H1 (cell line): ENCODE measurements at regions not wholly inside any gene's neighbourhood (a gene's known extent, or its start where the extent isn't known, plus 50 kb on each side); places are given as distances from the start of the nearest gene placed in this dataset.

Source experiments
- CTCF ChIA-PET: fragments of 300-600 bp; sonication (Branson Sonifier 250); formaldehyde crosslinking; loops from one replicate; lab custom pipeline; 2021; ENCODE audit not compliant: partially characterized antibody; lab: Charles Lee
- POLR2A ChIA-PET: fragments of 300-600 bp; sonication (Branson Sonifier 250); formaldehyde crosslinking; loops from one replicate; lab custom pipeline; 2021; ENCODE audit warnings: inconsistent platforms; ENCODE audit not compliant: partially characterized antibody; lab: Charles Lee
- DNase-seq, 2 experiments: peaks; one replicate each; pipeline versions ENCODE4 v3.0.0 to v3.0.0-alpha.2; 2010 to 2022; ENCODE audit warnings: low spot score in 2 of 2, low read depth in 1 of 2, mixed read lengths in 1 of 2
- FAIRE-seq: peaks from 2 replicates; lab custom pipeline; 2011; peaks lifted over from hg19 to GRCh38; lab: Jason Lieb, UNC
- H2AFZ ChIP-seq: 2 replicates; pipeline ENCODE4 v1.8.1; 2012; ENCODE audit warnings: low read length, inconsistent platforms
- H2AK5ac ChIP-seq: 2 replicates; pipeline ENCODE4 v1.6.1; 2013; ENCODE audit warnings: low read depth, low read length
- H2BK120ac ChIP-seq: replicated peaks from 2 replicates; pipeline ENCODE3; 2013; ENCODE audit warnings: low read depth, low read length, inconsistent platforms
- H2BK12ac ChIP-seq: 2 replicates; pipeline ENCODE4 v1.6.1; 2013; ENCODE audit warnings: low read depth, low read length
- H2BK15ac ChIP-seq: 2 replicates; pipeline ENCODE4 v1.6.1; 2013; ENCODE audit warnings: low read length
- H2BK20ac ChIP-seq: 2 replicates; pipeline ENCODE4 v1.6.1; 2013; ENCODE audit warnings: low read length
- H2BK5ac ChIP-seq: 2 replicates; pipeline ENCODE4 v1.6.1; 2013; ENCODE audit warnings: low read depth, low read length
- H3K14ac ChIP-seq: 2 replicates; pipeline ENCODE4 v1.6.1; 2013; ENCODE audit warnings: inconsistent platforms; ENCODE audit not compliant: insufficient read length
- H3K18ac ChIP-seq: 2 replicates; pipeline ENCODE4 v1.6.1; 2013; ENCODE audit warnings: low read length; ENCODE audit errors: extremely low read depth
- H3K23ac ChIP-seq: 2 replicates; pipeline ENCODE4 v1.6.1; 2013; ENCODE audit warnings: inconsistent platforms; ENCODE audit not compliant: insufficient read length
- H3K23me2 ChIP-seq: 2 replicates; pipeline ENCODE4 v1.6.1; 2013; ENCODE audit warnings: low read depth, low read length
- H3K27ac ChIP-seq: 2 replicates; pipeline ENCODE4 v1.6.1; 2011; ENCODE audit warnings: low read depth, low read length, inconsistent platforms
- H3K27me3 ChIP-seq, 4 experiments: replicated peaks in 1 of 4; 1 replicate in 1 of 4; 2 replicates in 3 of 4; pipeline versions ENCODE4 v1.6.1 to v1.8.1; 2011 to 2013; ENCODE audit warnings: low read length in 3 of 4, mild to moderate bottlenecking in 3 of 4, inconsistent platforms in 2 of 4, mixed read lengths in 2 of 4, moderate library complexity in 1 of 4; ENCODE audit not compliant: control insufficient read depth in 3 of 4, insufficient read depth in 3 of 4; ENCODE audit errors: extremely low read depth in 1 of 4
- H3K36me3 ChIP-seq, 4 experiments: 2 replicates each; pipeline versions ENCODE4 v1.6.1 to v1.8.1; 2011 to 2013; ENCODE audit warnings: mild to moderate bottlenecking in 4 of 4, low read length in 3 of 4, moderate library complexity in 2 of 4, control low read depth in 1 of 4, inconsistent platforms in 1 of 4; ENCODE audit not compliant: insufficient read depth in 4 of 4, control insufficient read depth in 2 of 4
- H3K4ac ChIP-seq: replicated peaks from 2 replicates; pipeline ENCODE3; 2013; ENCODE audit warnings: low read length, low read depth, mixed read lengths, inconsistent platforms; ENCODE audit not compliant: insufficient read length
- H3K4me1 ChIP-seq, 4 experiments: replicated peaks in 1 of 4; 1 replicate in 1 of 4; 2 replicates in 3 of 4; pipeline versions ENCODE4 v1.6.1 to v1.8.1; 2011 to 2013; ENCODE audit warnings: low read length in 3 of 4, inconsistent platforms in 2 of 4, mixed read lengths in 1 of 4; ENCODE audit not compliant: insufficient read depth in 4 of 4, control insufficient read depth in 3 of 4
- H3K4me2 ChIP-seq, 2 experiments: 2 replicates each; pipeline versions ENCODE4 v1.6.1 to v1.8.1; 2011 to 2013; ENCODE audit warnings: low read depth in 2 of 2, low read length in 2 of 2, control low read depth in 1 of 2, inconsistent platforms in 1 of 2, mild to moderate bottlenecking in 1 of 2; ENCODE audit not compliant: insufficient read depth in 1 of 2
- H3K4me3 ChIP-seq, 4 experiments: fragments of 200-600, 300-600 bp in 1 of 4; sonication (generic), shearing (Covaris generic), sonication (Bioruptor Twin) in 1 of 4; 2 replicates each; pipeline versions ENCODE4 v1.5.1 to v1.8.1; 2011 to 2016; ENCODE audit warnings: low read length in 4 of 4, low read depth in 3 of 4, control low read depth in 2 of 4, inconsistent platforms in 2 of 4, mild to moderate bottlenecking in 2 of 4, mixed read lengths in 1 of 4, moderate library complexity in 1 of 4; ENCODE audit not compliant: insufficient read depth in 2 of 4; ENCODE audit errors: extremely low read depth in 1 of 4
- H3K56ac ChIP-seq: replicated peaks from 2 replicates; pipeline ENCODE3; 2013; ENCODE audit warnings: low read depth, mild to moderate bottlenecking, mixed read lengths, low read length, inconsistent platforms; ENCODE audit not compliant: insufficient read length
- H3K79me1 ChIP-seq: 2 replicates; pipeline ENCODE4 v1.6.1; 2013; ENCODE audit warnings: low read depth, low read length, control low read depth
- H3K79me2 ChIP-seq, 2 experiments: 2 replicates each; pipeline versions ENCODE4 v1.6.1 to v1.8.1; 2012 to 2013; ENCODE audit warnings: low read length in 2 of 2, mild to moderate bottlenecking in 2 of 2, inconsistent platforms in 1 of 2; ENCODE audit not compliant: insufficient read depth in 2 of 2, control insufficient read depth in 1 of 2
- H3K9ac ChIP-seq, 4 experiments: replicated peaks in 1 of 4; 1 replicate in 1 of 4; 2 replicates in 3 of 4; pipeline versions ENCODE4 v1.6.1 to v1.8.1; 2011 to 2013; ENCODE audit warnings: low read depth in 3 of 4, low read length in 3 of 4, control low read depth in 2 of 4, mild to moderate bottlenecking in 2 of 4, moderate library complexity in 2 of 4, inconsistent platforms in 1 of 4; ENCODE audit errors: extremely low read depth in 1 of 4
- H3K9me3 ChIP-seq, 2 experiments: 2 replicates each; pipeline versions ENCODE4 v1.6.1 to v1.8.1; 2012 to 2013; ENCODE audit warnings: mild to moderate bottlenecking in 2 of 2, moderate library complexity in 2 of 2, control low read depth in 1 of 2, inconsistent platforms in 1 of 2, low read depth in 1 of 2, low read length in 1 of 2, mixed read lengths in 1 of 2; ENCODE audit not compliant: insufficient read depth in 2 of 2
- H4K20me1 ChIP-seq, 2 experiments: replicated peaks in 1 of 2; 2 replicates each; pipeline versions ENCODE3 to v1.8.1; 2011 to 2013; ENCODE audit warnings: inconsistent platforms in 2 of 2, low read length in 2 of 2, mild to moderate bottlenecking in 1 of 2; ENCODE audit not compliant: insufficient read depth in 2 of 2, control insufficient read depth in 1 of 2
- H4K5ac ChIP-seq: 2 replicates; pipeline ENCODE4 v1.6.1; 2013; ENCODE audit warnings: low read length, low read depth, mixed read lengths, inconsistent platforms; ENCODE audit not compliant: insufficient read length
- H4K8ac ChIP-seq: 2 replicates; pipeline ENCODE4 v1.8.0; 2013; ENCODE audit warnings: mild to moderate bottlenecking, moderate library complexity, low read length, inconsistent platforms; ENCODE audit not compliant: insufficient read depth; ENCODE audit errors: extremely low read depth
- H4K91ac ChIP-seq: replicated peaks from 2 replicates; pipeline ENCODE3; 2013; ENCODE audit warnings: low read length, mixed read lengths, inconsistent platforms; ENCODE audit not compliant: insufficient read length
- ASH2L ChIP-seq: fragments of 200-600, 300-600 bp; sonication (generic); IDR thresholded peaks from one replicate; pipeline ENCODE4 v1.7.1; 2017; ENCODE audit warnings: low read length
- EGR1 ChIP-seq: IDR thresholded peaks from 2 replicates; pipeline ENCODE4 v1.6.1; 2011; ENCODE audit warnings: low read depth, low read length, borderline replicate concordance
- GABPA ChIP-seq: IDR thresholded peaks from 2 replicates; pipeline ENCODE4 v1.6.1; 2011; ENCODE audit warnings: mild to moderate bottlenecking, low read length, moderate library complexity, borderline replicate concordance; ENCODE audit not compliant: insufficient read depth
- MAFK ChIP-seq: IDR thresholded peaks from 2 replicates; pipeline ENCODE4 v1.6.1; 2012; ENCODE audit warnings: low read depth, mild to moderate bottlenecking, improper control_type of control experiment, low read length
- RXRA ChIP-seq: IDR thresholded peaks from 2 replicates; pipeline ENCODE4 v1.6.1; 2011; ENCODE audit warnings: low read depth, mild to moderate bottlenecking, low read length, moderate library complexity; ENCODE audit not compliant: insufficient read depth
- WGBS, 2 experiments: shearing (Covaris generic) in 1 of 2; methylation state at CpG; one replicate each; pipeline versions ENCODE4 v1.1.6 to v1.1.7; 2013 to 2015; ENCODE audit warnings: low lambda C conversion rate in 2 of 2, mixed read lengths in 2 of 2, inconsistent platforms in 1 of 2, low coverage in 1 of 2, missing lambda C conversion rate in 1 of 2; ENCODE audit not compliant: insufficient replicate concordance in 2 of 2, insufficient coverage in 1 of 2, insufficient read length in 1 of 2; ENCODE audit errors: extremely low coverage in 1 of 2, missing lambda C conversion rate in 1 of 2; 5-methylcytosine and 5-hydroxymethylcytosine counted together

- TF ChIP-seq MAFK: no peak
Observed at GRCh38 chr4:89175611-89176010, 64.3 kb downstream of the TIGD2 start (continued).

DNA sequence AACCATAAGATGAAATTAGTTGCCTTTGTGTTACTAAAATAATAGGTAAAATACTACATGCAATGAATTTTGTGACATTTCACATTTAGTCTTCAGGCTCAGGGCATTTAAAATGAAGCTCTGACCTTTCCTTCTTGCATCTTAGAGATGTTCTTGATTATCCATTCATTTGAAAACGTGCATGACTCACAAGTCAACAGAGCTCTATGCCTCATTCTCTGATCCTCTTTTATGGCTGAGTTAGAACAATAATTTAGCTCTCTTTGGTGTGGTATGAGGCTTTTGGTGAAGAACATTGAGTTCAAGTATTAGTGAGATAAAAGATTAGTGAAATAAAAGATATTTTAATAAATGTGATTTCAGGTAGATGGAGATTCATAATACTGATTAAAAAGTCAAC, 66.5 kb downstream of the TIGD2 start:
- no peaks in the 10 kb centered on the region for H3K23me2 ChIP-seq
- H3K18ac ChIP-seq: no peak overlapping the region
- no peak overlapping the region for H3K4ac ChIP-seq
- no peak overlapping the region for H4K8ac ChIP-seq
- 79% methylated on average over 1 of the region's 1 CpG; no CpG with 5 or more reads in 1 of the 2 experiments for WGBS, 2 experiments
- no peak overlapping the region for H2BK20ac ChIP-seq
- no peak overlapping the region for H3K14ac ChIP-seq
- H3K56ac ChIP-seq: no peak overlapping the region
- H3K9ac ChIP-seq: no peak overlapping the region
- ChIA-PET POLR2A (no interaction called here), CTCF (interaction anchor here (0.9 kb wide), 1 partner anchor 20 kb away, joined by 3 read pairs; no protein-coding TSS in a partner anchor)
- H2AFZ ChIP-seq: no peak overlapping the region
- H2AK5ac ChIP-seq: no peak overlapping the region
- no peaks in the 10 kb centered on the region for H3K36me3 ChIP-seq
- H3K79me1 ChIP-seq: no peaks in the 10 kb centered on the region
- H3K4me1 ChIP-seq: peaks cover 0 to 4% (median 0%) of the 10 kb centered on the region in 4 experiments; a peak in 1 of 7 replicates
- H3K4me3 ChIP-seq: no peak overlapping the region
- no peak overlapping the region for H3K4me2 ChIP-seq
- no peak overlapping the region for H3K27ac ChIP-seq
- H2BK5ac ChIP-seq: no peak overlapping the region
- no peak overlapping the region for H2BK12ac ChIP-seq
- FAIRE-seq (no peak), DNase-seq (no peak)
- H3K27me3 ChIP-seq: no peaks in the 10 kb centered on the region
- no peaks in the 10 kb centered on the region for H4K20me1 ChIP-seq
- no peak overlapping the region for H2BK120ac ChIP-seq
- H3K79me2 ChIP-seq: no peaks in the 10 kb centered on the region
- no peak overlapping the region for H2BK15ac ChIP-seq
- no peak overlapping the region for H4K5ac ChIP-seq
- no peak overlapping the region for H3K23ac ChIP-seq
- no peak overlapping the region for H4K91ac ChIP-seq
- no peaks in the 10 kb centered on the region for H3K9me3 ChIP-seq
- TF ChIP-seq GABPA: no peak
- TF ChIP-seq EGR1: no peak
- TF ChIP-seq RXRA: no peak
- no peak for TF ChIP-seq ASH2L
